Liver (tissue), 3 donors: ENCODE measurements at regions not wholly inside any gene's neighbourhood (a gene's known extent, or its start where the extent isn't known, plus 50 kb on each side); places are given as distances from the start of the nearest gene placed in this dataset.

Experiments
- CTCF ChIP-seq: fragments of 150-350 bp; IDR thresholded peaks from 2 replicates; pipeline ENCODE4 v1.5.1; 2017; ENCODE audit warnings: improper control_type of control experiment, low read depth, low read length; ENCODE audit not compliant: missing input control
- EGR1 ChIP-seq, 2 donors: IDR thresholded peaks; 2 replicates each; pipeline ENCODE4 v1.6.1; 2016 to 2018; ENCODE audit warnings: antibody characterized with exemption in 2 of 2, low read depth in 2 of 2
- GABPA ChIP-seq, 2 donors: IDR thresholded peaks in 1 of 2; conservative IDR thresholded peaks in 1 of 2; 2 replicates each; pipeline ENCODE4 v1.6.1; 2016; ENCODE audit warnings: antibody characterized with exemption in 2 of 2, mild to moderate bottlenecking in 1 of 2, moderate library complexity in 1 of 2
- HNF4G ChIP-seq: IDR thresholded peaks from 2 replicates; pipeline ENCODE4 v1.6.1; 2016; ENCODE audit warnings: antibody characterized with exemption
- JUND ChIP-seq, 2 donors: IDR thresholded peaks; 2 replicates each; pipeline ENCODE4 v1.6.1; 2016; ENCODE audit warnings: antibody characterized with exemption in 2 of 2
- MAX ChIP-seq: IDR thresholded peaks from 2 replicates; pipeline ENCODE4 v1.6.1; 2016; ENCODE audit warnings: antibody characterized with exemption
- NR2F2 ChIP-seq: IDR thresholded peaks from 2 replicates; pipeline ENCODE4 v1.6.1; 2016; ENCODE audit warnings: antibody characterized with exemption
- RAD21 ChIP-seq, 2 donors: IDR thresholded peaks; 2 replicates each; pipeline ENCODE4 v1.6.1; 2016; ENCODE audit warnings: antibody characterized with exemption in 2 of 2, mild to moderate bottlenecking in 2 of 2
- REST ChIP-seq: IDR thresholded peaks from 2 replicates; pipeline ENCODE4 v1.6.1; 2016; ENCODE audit warnings: antibody characterized with exemption, mild to moderate bottlenecking
- SP1 ChIP-seq: IDR thresholded peaks from 2 replicates; pipeline ENCODE4 v1.6.1; 2018; ENCODE audit warnings: antibody characterized with exemption, mild to moderate bottlenecking
- TAF1 ChIP-seq: conservative IDR thresholded peaks from 2 replicates; pipeline ENCODE4 v1.6.1; 2016; ENCODE audit warnings: antibody characterized with exemption, mild to moderate bottlenecking
- YY1 ChIP-seq: IDR thresholded peaks from 2 replicates; pipeline ENCODE4 v1.6.1; 2016; ENCODE audit warnings: antibody characterized with exemption, mild to moderate bottlenecking
- ZBTB33 ChIP-seq: IDR thresholded peaks from 2 replicates; pipeline ENCODE4 v1.6.1; 2016; ENCODE audit warnings: antibody characterized with exemption
- donor health status: healthy.
- donor health status: healthy.

GRCh38 chr12:45575417-45575816, 154.1 kb upstream of the ARID2 start:
- TF ChIP-seq TAF1 (no peak), CTCF (no peak), JUND (IDR thresholded peaks at IDR 0.05) (no peak), RAD21 (IDR thresholded peaks at IDR 0.05) (no peak), GABPA (IDR thresholded peaks at IDR 0.05 in 1 of 2, conservative IDR thresholded peaks at IDR 0.05 in 1 of 2) (no peak), EGR1 (IDR thresholded peaks at IDR 0.05; ENCODE audit: low read depth in 2 of 2) (no peak), SP1 (no peak), ZBTB33 (no peak), YY1 (no peak), HNF4G (no peak), REST (no peak), MAX (no peak), NR2F2 (no peak)
